ENCODE measurements at regions not wholly inside any gene's neighbourhood (a gene's known extent, or its start where the extent isn't known, plus 50 kb on each side); places are given as distances from the start of the nearest gene placed in this dataset.

- Mint-ChIP-seq H3K4me3 (no peak overlapping the region), H3K27me3 (ENCODE audit: low read depth) (peaks cover 4% of the 10 kb centered on the region; the same call in 1 of the 2 replicates), H3K9me3 (peaks cover 10 to 11% of the 10 kb centered on the region in 2 experiments), H3K27ac (peak overlapping the region in 1 of 3 experiments; percentile 44; a peak in 1 of 7 replicates), H3K4me1 (peaks cover 20 to 23% of the 10 kb centered on the region in 2 experiments), H3K36me3 (ENCODE audit: insufficient read depth in 1 of 3, low read depth in 3 of 3) (peaks cover 0 to 8% (median 4%) of the 10 kb centered on the region in 3 experiments; a peak in 3 of 7 replicates)
- no peaks in the 10 kb centered on the region for H3K79me1 ChIP-seq (ENCODE audit: insufficient read depth, low read depth, low read length, poor library complexity, severe bottlenecking)
- no peak overlapping the region for H2BK20ac ChIP-seq (ENCODE audit: low read depth, low read length, poor library complexity, severe bottlenecking)
- H2BK120ac ChIP-seq (ENCODE audit: low read depth, low read length, poor library complexity, severe bottlenecking) = no peak overlapping the region
- H3K23me2 ChIP-seq (ENCODE audit: insufficient read length, low read depth, low read length, poor library complexity, severe bottlenecking) = no peaks in the 10 kb centered on the region
- H2BK12ac ChIP-seq (ENCODE audit: insufficient read length, low read depth, low read length) = no peak overlapping the region
- H4K5ac ChIP-seq (ENCODE audit: insufficient read length, low read depth, low read length) = no peak overlapping the region
- H3K27me3 ChIP-seq (ENCODE audit: insufficient read depth, low read length) = no peaks in the 10 kb centered on the region
- no peak overlapping the region for H3K9ac ChIP-seq (ENCODE audit: extremely low read depth, insufficient read length, low read length)
- H4K91ac ChIP-seq (ENCODE audit: insufficient read length, low read depth, low read length) = no peak overlapping the region
- H3K4me1 ChIP-seq (ENCODE audit: insufficient read depth, low read length) = no peaks in the 10 kb centered on the region; the same call in 1 of the 2 replicates
- no peaks in the 10 kb centered on the region for H3K9me3 ChIP-seq (ENCODE audit: control insufficient read depth, low read depth, low read length)
- no peak overlapping the region for H3K4ac ChIP-seq (ENCODE audit: low read depth, low read length)
- no peak for DNase-seq
- H3K14ac ChIP-seq (ENCODE audit: insufficient read depth, low read length) = no peak overlapping the region
- H2AFZ ChIP-seq (ENCODE audit: low read length) = no peak overlapping the region
- no peak overlapping the region for H3T11ph ChIP-seq (ENCODE audit: low read length)
- H3K27ac ChIP-seq (ENCODE audit: insufficient read length, low read depth, low read length) = no peak overlapping the region
- H3K18ac ChIP-seq (ENCODE audit: insufficient read length, low read depth, low read length) = no peak overlapping the region
- no peak overlapping the region for H3K56ac ChIP-seq (ENCODE audit: insufficient read length, low read depth, low read length)
- H2BK15ac ChIP-seq (ENCODE audit: low read depth, low read length) = no peak overlapping the region
- H3K4me2 ChIP-seq (ENCODE audit: insufficient read depth, insufficient read length, low read length) = no peak overlapping the region
- H4K20me1 ChIP-seq (ENCODE audit: control insufficient read depth, insufficient read depth, insufficient read length) = no peaks in the 10 kb centered on the region
- TF ChIP-seq CTCF (conservative IDR thresholded peaks at IDR 0.05) = no peak
- H4K8ac ChIP-seq (replicated peaks; ENCODE audit: insufficient read length, low read depth, low read length) = no peak overlapping the region
- no CpG with 5 or more reads among the region's 2 CpGs for WGBS (ENCODE audit: extremely low coverage, insufficient read length, low lambda C conversion rate)
- H2AK5ac ChIP-seq (ENCODE audit: insufficient read length, low read length) = no peak overlapping the region
- no peak overlapping the region for H2BK5ac ChIP-seq (ENCODE audit: insufficient read length, low read length)
- H3K79me2 ChIP-seq (ENCODE audit: insufficient read depth, low read length) = no peaks in the 10 kb centered on the region
- H3K23ac ChIP-seq (ENCODE audit: insufficient read length, low read depth, low read length) = no peak overlapping the region
These were observed 192.5 kb upstream of the TSC22D2 start for GRCh38 chr3:150215616-150216015.
